Mammary epithelial cell (primary cell): ENCODE measurements at regions not wholly inside any gene's neighbourhood (a gene's known extent, or its start where the extent isn't known, plus 50 kb on each side); places are given as distances from the start of the nearest gene placed in this dataset.

Experiments used
- CTCF ChIP-seq, 2 donors: IDR thresholded peaks in 1 of 2; conservative IDR thresholded peaks in 1 of 2; 2 replicates each; pipeline ENCODE4 v1.5.1; 2011 to 2012; ENCODE audit warnings: inconsistent platforms in 2 of 2, low read length in 2 of 2, mild to moderate bottlenecking in 2 of 2, control low read depth in 1 of 2, low read depth in 1 of 2; ENCODE audit not compliant: insufficient read depth in 1 of 2; ENCODE audit errors: extremely low read depth in 1 of 2
- EZH2 ChIP-seq: IDR thresholded peaks from 2 replicates; pipeline ENCODE4 v1.6.1; 2012; ENCODE audit warnings: low read length, inconsistent platforms, borderline replicate concordance

GRCh38 chr6:115067690-115068447 lies 725.0 kb upstream of the HS3ST5 start:
- TF ChIP-seq CTCF (conservative IDR thresholded peaks at IDR 0.05 in 1 of 2, IDR thresholded peaks at IDR 0.05 in 1 of 2; ENCODE audit: extremely low read depth in 1 of 2, insufficient read depth in 1 of 2, low read depth in 1 of 2, low read length in 2 of 2) (no peak), EZH2 (no peak)
